H1 (cell line): ENCODE measurements at regions not wholly inside any gene's neighbourhood (a gene's known extent, or its start where the extent isn't known, plus 50 kb on each side); places are given as distances from the start of the nearest gene placed in this dataset.

Experiments
- CTCF ChIA-PET: fragments of 300-600 bp; sonication (Branson Sonifier 250); formaldehyde crosslinking; loops from one replicate; lab custom pipeline; 2021; ENCODE audit not compliant: partially characterized antibody; lab: Charles Lee
- POLR2A ChIA-PET: fragments of 300-600 bp; sonication (Branson Sonifier 250); formaldehyde crosslinking; loops from one replicate; lab custom pipeline; 2021; ENCODE audit warnings: inconsistent platforms; ENCODE audit not compliant: partially characterized antibody; lab: Charles Lee
- DNase-seq, 2 experiments: peaks; one replicate each; pipeline versions ENCODE4 v3.0.0 to v3.0.0-alpha.2; 2010 to 2022; ENCODE audit warnings: low spot score in 2 of 2, low read depth in 1 of 2, mixed read lengths in 1 of 2
- FAIRE-seq: peaks from 2 replicates; lab custom pipeline; 2011; peaks lifted over from hg19 to GRCh38; lab: Jason Lieb, UNC
- H2AFZ ChIP-seq: 2 replicates; pipeline ENCODE4 v1.8.1; 2012; ENCODE audit warnings: low read length, inconsistent platforms
- H2AK5ac ChIP-seq: 2 replicates; pipeline ENCODE4 v1.6.1; 2013; ENCODE audit warnings: low read depth, low read length
- H2BK120ac ChIP-seq: replicated peaks from 2 replicates; pipeline ENCODE3; 2013; ENCODE audit warnings: low read depth, low read length, inconsistent platforms
- H2BK12ac ChIP-seq: 2 replicates; pipeline ENCODE4 v1.6.1; 2013; ENCODE audit warnings: low read depth, low read length
- H2BK15ac ChIP-seq: 2 replicates; pipeline ENCODE4 v1.6.1; 2013; ENCODE audit warnings: low read length
- H2BK20ac ChIP-seq: 2 replicates; pipeline ENCODE4 v1.6.1; 2013; ENCODE audit warnings: low read length
- H2BK5ac ChIP-seq: 2 replicates; pipeline ENCODE4 v1.6.1; 2013; ENCODE audit warnings: low read depth, low read length
- H3K14ac ChIP-seq: 2 replicates; pipeline ENCODE4 v1.6.1; 2013; ENCODE audit warnings: inconsistent platforms; ENCODE audit not compliant: insufficient read length
- H3K18ac ChIP-seq: 2 replicates; pipeline ENCODE4 v1.6.1; 2013; ENCODE audit warnings: low read length; ENCODE audit errors: extremely low read depth
- H3K23ac ChIP-seq: 2 replicates; pipeline ENCODE4 v1.6.1; 2013; ENCODE audit warnings: inconsistent platforms; ENCODE audit not compliant: insufficient read length
- H3K23me2 ChIP-seq: 2 replicates; pipeline ENCODE4 v1.6.1; 2013; ENCODE audit warnings: low read depth, low read length
- H3K27ac ChIP-seq: 2 replicates; pipeline ENCODE4 v1.6.1; 2011; ENCODE audit warnings: low read depth, low read length, inconsistent platforms
- H3K27me3 ChIP-seq, 4 experiments: replicated peaks in 1 of 4; 1 replicate in 1 of 4; 2 replicates in 3 of 4; pipeline versions ENCODE4 v1.6.1 to v1.8.1; 2011 to 2013; ENCODE audit warnings: low read length in 3 of 4, mild to moderate bottlenecking in 3 of 4, inconsistent platforms in 2 of 4, mixed read lengths in 2 of 4, moderate library complexity in 1 of 4; ENCODE audit not compliant: control insufficient read depth in 3 of 4, insufficient read depth in 3 of 4; ENCODE audit errors: extremely low read depth in 1 of 4
- H3K36me3 ChIP-seq, 4 experiments: 2 replicates each; pipeline versions ENCODE4 v1.6.1 to v1.8.1; 2011 to 2013; ENCODE audit warnings: mild to moderate bottlenecking in 4 of 4, low read length in 3 of 4, moderate library complexity in 2 of 4, control low read depth in 1 of 4, inconsistent platforms in 1 of 4; ENCODE audit not compliant: insufficient read depth in 4 of 4, control insufficient read depth in 2 of 4
- H3K4ac ChIP-seq: replicated peaks from 2 replicates; pipeline ENCODE3; 2013; ENCODE audit warnings: low read length, low read depth, mixed read lengths, inconsistent platforms; ENCODE audit not compliant: insufficient read length
- H3K4me1 ChIP-seq, 4 experiments: replicated peaks in 1 of 4; 1 replicate in 1 of 4; 2 replicates in 3 of 4; pipeline versions ENCODE4 v1.6.1 to v1.8.1; 2011 to 2013; ENCODE audit warnings: low read length in 3 of 4, inconsistent platforms in 2 of 4, mixed read lengths in 1 of 4; ENCODE audit not compliant: insufficient read depth in 4 of 4, control insufficient read depth in 3 of 4
- H3K4me2 ChIP-seq, 2 experiments: 2 replicates each; pipeline versions ENCODE4 v1.6.1 to v1.8.1; 2011 to 2013; ENCODE audit warnings: low read depth in 2 of 2, low read length in 2 of 2, control low read depth in 1 of 2, inconsistent platforms in 1 of 2, mild to moderate bottlenecking in 1 of 2; ENCODE audit not compliant: insufficient read depth in 1 of 2
- H3K4me3 ChIP-seq, 4 experiments: fragments of 200-600, 300-600 bp in 1 of 4; sonication (generic), shearing (Covaris generic), sonication (Bioruptor Twin) in 1 of 4; 2 replicates each; pipeline versions ENCODE4 v1.5.1 to v1.8.1; 2011 to 2016; ENCODE audit warnings: low read length in 4 of 4, low read depth in 3 of 4, control low read depth in 2 of 4, inconsistent platforms in 2 of 4, mild to moderate bottlenecking in 2 of 4, mixed read lengths in 1 of 4, moderate library complexity in 1 of 4; ENCODE audit not compliant: insufficient read depth in 2 of 4; ENCODE audit errors: extremely low read depth in 1 of 4
- H3K56ac ChIP-seq: replicated peaks from 2 replicates; pipeline ENCODE3; 2013; ENCODE audit warnings: low read depth, mild to moderate bottlenecking, mixed read lengths, low read length, inconsistent platforms; ENCODE audit not compliant: insufficient read length
- H3K79me1 ChIP-seq: 2 replicates; pipeline ENCODE4 v1.6.1; 2013; ENCODE audit warnings: low read depth, low read length, control low read depth
- H3K79me2 ChIP-seq, 2 experiments: 2 replicates each; pipeline versions ENCODE4 v1.6.1 to v1.8.1; 2012 to 2013; ENCODE audit warnings: low read length in 2 of 2, mild to moderate bottlenecking in 2 of 2, inconsistent platforms in 1 of 2; ENCODE audit not compliant: insufficient read depth in 2 of 2, control insufficient read depth in 1 of 2
- H3K9ac ChIP-seq, 4 experiments: replicated peaks in 1 of 4; 1 replicate in 1 of 4; 2 replicates in 3 of 4; pipeline versions ENCODE4 v1.6.1 to v1.8.1; 2011 to 2013; ENCODE audit warnings: low read depth in 3 of 4, low read length in 3 of 4, control low read depth in 2 of 4, mild to moderate bottlenecking in 2 of 4, moderate library complexity in 2 of 4, inconsistent platforms in 1 of 4; ENCODE audit errors: extremely low read depth in 1 of 4
- H3K9me3 ChIP-seq, 2 experiments: 2 replicates each; pipeline versions ENCODE4 v1.6.1 to v1.8.1; 2012 to 2013; ENCODE audit warnings: mild to moderate bottlenecking in 2 of 2, moderate library complexity in 2 of 2, control low read depth in 1 of 2, inconsistent platforms in 1 of 2, low read depth in 1 of 2, low read length in 1 of 2, mixed read lengths in 1 of 2; ENCODE audit not compliant: insufficient read depth in 2 of 2
- H4K20me1 ChIP-seq, 2 experiments: replicated peaks in 1 of 2; 2 replicates each; pipeline versions ENCODE3 to v1.8.1; 2011 to 2013; ENCODE audit warnings: inconsistent platforms in 2 of 2, low read length in 2 of 2, mild to moderate bottlenecking in 1 of 2; ENCODE audit not compliant: insufficient read depth in 2 of 2, control insufficient read depth in 1 of 2
- H4K5ac ChIP-seq: 2 replicates; pipeline ENCODE4 v1.6.1; 2013; ENCODE audit warnings: low read length, low read depth, mixed read lengths, inconsistent platforms; ENCODE audit not compliant: insufficient read length
- H4K8ac ChIP-seq: 2 replicates; pipeline ENCODE4 v1.8.0; 2013; ENCODE audit warnings: mild to moderate bottlenecking, moderate library complexity, low read length, inconsistent platforms; ENCODE audit not compliant: insufficient read depth; ENCODE audit errors: extremely low read depth
- H4K91ac ChIP-seq: replicated peaks from 2 replicates; pipeline ENCODE3; 2013; ENCODE audit warnings: low read length, mixed read lengths, inconsistent platforms; ENCODE audit not compliant: insufficient read length
- EGR1 ChIP-seq: IDR thresholded peaks from 2 replicates; pipeline ENCODE4 v1.6.1; 2011; ENCODE audit warnings: low read depth, low read length, borderline replicate concordance
- GTF2F1 ChIP-seq: IDR thresholded peaks from 2 replicates; pipeline ENCODE4 v1.6.1; 2012; ENCODE audit warnings: low read depth, low read length, improper control_type of control experiment, borderline replicate concordance
- KDM1A ChIP-seq: fragments of 200-600, 300-600 bp; sonication (generic); IDR thresholded peaks from 2 replicates; pipeline ENCODE4 v1.7.1; 2016; ENCODE audit warnings: mild to moderate bottlenecking, low read length, borderline replicate concordance
- KDM5A ChIP-seq: fragments of 200-600 bp; IDR thresholded peaks from 2 replicates; pipeline ENCODE4 v1.7.1; 2012; ENCODE audit warnings: mild to moderate bottlenecking, low read length, inconsistent platforms, mixed read lengths
- SIN3A ChIP-seq, 2 experiments: IDR thresholded peaks in 1 of 2; conservative IDR thresholded peaks in 1 of 2; 2 replicates each; pipeline ENCODE4 v1.6.1; 2011 to 2012; ENCODE audit warnings: low read length in 2 of 2, improper control_type of control experiment in 1 of 2, low read depth in 1 of 2, mild to moderate bottlenecking in 1 of 2
- SIX5 ChIP-seq: IDR thresholded peaks from 2 replicates; pipeline ENCODE4 v1.6.1; 2011; ENCODE audit warnings: mild to moderate bottlenecking, low read depth, low read length
- TCF12 ChIP-seq: IDR thresholded peaks from 2 replicates; pipeline ENCODE4 v1.6.1; 2011; ENCODE audit warnings: low read depth, mild to moderate bottlenecking, low read length
- WGBS, 2 experiments: shearing (Covaris generic) in 1 of 2; methylation state at CpG; one replicate each; pipeline versions ENCODE4 v1.1.6 to v1.1.7; 2013 to 2015; ENCODE audit warnings: low lambda C conversion rate in 2 of 2, mixed read lengths in 2 of 2, inconsistent platforms in 1 of 2, low coverage in 1 of 2, missing lambda C conversion rate in 1 of 2; ENCODE audit not compliant: insufficient replicate concordance in 2 of 2, insufficient coverage in 1 of 2, insufficient read length in 1 of 2; ENCODE audit errors: extremely low coverage in 1 of 2, missing lambda C conversion rate in 1 of 2; 5-methylcytosine and 5-hydroxymethylcytosine counted together

DNA sequence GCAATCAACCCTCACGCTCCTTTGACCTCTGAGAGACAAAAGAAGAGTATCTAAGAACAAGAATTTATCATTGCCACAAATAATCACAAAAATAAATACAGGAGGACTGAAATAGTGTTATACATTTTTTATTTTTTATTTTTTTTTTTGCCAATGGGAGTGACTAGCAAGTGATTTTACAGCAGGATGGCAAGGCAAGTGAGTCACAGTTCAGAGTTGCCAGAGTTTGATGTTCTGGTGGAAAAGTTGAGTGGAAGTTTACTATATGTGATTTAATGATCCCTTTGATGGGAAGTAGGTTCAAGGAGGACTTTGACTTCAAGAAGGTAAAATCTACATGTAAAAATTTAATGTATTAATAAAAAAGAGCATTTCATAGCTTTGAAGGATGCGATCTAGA lies 2691.4 kb downstream of the PCDH9 start:
- no peak overlapping the region for H4K5ac ChIP-seq
- FAIRE-seq = no peak

More for the DNA sequence above, 2691.4 kb downstream of the PCDH9 start:
- no peak overlapping the region for H2AK5ac ChIP-seq
- H4K20me1 ChIP-seq = no peaks in the 10 kb centered on the region
- 98% methylated on average over 2 of the region's 2 CpGs; no CpG with 5 or more reads in 1 of the 2 experiments for WGBS, 2 experiments
- H3K9me3 ChIP-seq = no peaks in the 10 kb centered on the region
- H3K79me2 ChIP-seq = no peaks in the 10 kb centered on the region
- no peak overlapping the region for H3K56ac ChIP-seq
- H3K14ac ChIP-seq = no peak overlapping the region
- no peak overlapping the region for H2BK120ac ChIP-seq
- H3K79me1 ChIP-seq = no peaks in the 10 kb centered on the region
- ChIA-PET CTCF (interaction anchor here (1.5 kb wide), 1 partner anchor 8 kb away, joined by 5 read pairs; no protein-coding TSS in a partner anchor), POLR2A (no interaction called here)
- H3K23ac ChIP-seq = no peak overlapping the region
- H2BK20ac ChIP-seq = no peak overlapping the region
- no peak overlapping the region for H3K4me3 ChIP-seq
- H4K91ac ChIP-seq = no peak overlapping the region
- no peak overlapping the region for H2BK15ac ChIP-seq
- H3K27me3 ChIP-seq = no peaks in the 10 kb centered on the region
- H3K27ac ChIP-seq = no peak overlapping the region
- H4K8ac ChIP-seq = no peak overlapping the region
- TF ChIP-seq GTF2F1 (no peak), TCF12 (no peak), SIN3A (conservative IDR thresholded peaks at IDR 0.05 in 1 of 2, IDR thresholded peaks at IDR 0.05 in 1 of 2; ENCODE audit: low read depth in 1 of 2, low read length in 2 of 2) (no peak), EGR1 (no peak), SIX5 (no peak), KDM1A (no peak), KDM5A (no peak)
- no peak overlapping the region for H2BK5ac ChIP-seq
- H3K23me2 ChIP-seq = no peaks in the 10 kb centered on the region
- DNase-seq = no peak
- no peaks in the 10 kb centered on the region for H3K36me3 ChIP-seq
- 0 out of 2 replicates have a peak overlapping the region, but pooled peaks have one; percentile 25 for H2AFZ ChIP-seq
- no peak overlapping the region for H2BK12ac ChIP-seq
- no peak overlapping the region for H3K4me2 ChIP-seq
- no peak overlapping the region for H3K9ac ChIP-seq
- peaks cover 0 to 5% (median 0%) of the 10 kb centered on the region in 4 experiments; a peak in 3 of 7 replicates for H3K4me1 ChIP-seq
- H3K18ac ChIP-seq = no peak overlapping the region
- no peak overlapping the region for H3K4ac ChIP-seq
